T-helper 17 cell (primary cell): ENCODE measurements at regions not wholly inside any gene's neighbourhood (a gene's known extent, or its start where the extent isn't known, plus 50 kb on each side); places are given as distances from the start of the nearest gene placed in this dataset.
A peak's percentile ranks its signal among the peaks of the same experiment; 100 is the strongest.
"Not testable (repeated sequence)": the region's sequence is repeated elsewhere in the genome, so short reads cannot be mapped to it uniquely, and the experiment has no call there.

ENCODE experiments used
- ATAC-seq: fragments of 150-1000 bp; cut with Tn5 transposase; 2 replicates; pipeline ENCODE4 v1.10.0; 2021; ENCODE audit warnings: mild to moderate bottlenecking, moderate library complexity
- DNase-seq, 3 donors: peaks; one replicate each; pipeline versions ENCODE4 v3.0.0 to v3.0.0-alpha.2; 2020 to 2021
- H3K9me3 ChIP-seq: one replicate; pipeline ENCODE4 v1.7.0; 2013; ENCODE audit warnings: low read length, mild to moderate bottlenecking; ENCODE audit not compliant: control insufficient read depth, poor library complexity, severe bottlenecking
- H3K27ac Mint-ChIP-seq: one replicate; pipeline ENCODE4 v1.8.0; 2022; ENCODE audit warnings: mild to moderate bottlenecking, moderate library complexity, mixed read lengths
- H3K27me3 Mint-ChIP-seq: one replicate; pipeline ENCODE4 v1.8.0; 2022; ENCODE audit warnings: mixed read lengths
- H3K36me3 Mint-ChIP-seq: one replicate; pipeline ENCODE4 v1.8.0; 2022; ENCODE audit warnings: low read depth, mixed read lengths
- H3K4me1 Mint-ChIP-seq: one replicate; pipeline ENCODE4 v1.8.0; 2022; ENCODE audit warnings: mild to moderate bottlenecking, mixed read lengths
- H3K4me3 Mint-ChIP-seq: one replicate; pipeline ENCODE4 v1.8.0; 2022; ENCODE audit warnings: mild to moderate bottlenecking, moderate library complexity, mixed read lengths

DNA sequence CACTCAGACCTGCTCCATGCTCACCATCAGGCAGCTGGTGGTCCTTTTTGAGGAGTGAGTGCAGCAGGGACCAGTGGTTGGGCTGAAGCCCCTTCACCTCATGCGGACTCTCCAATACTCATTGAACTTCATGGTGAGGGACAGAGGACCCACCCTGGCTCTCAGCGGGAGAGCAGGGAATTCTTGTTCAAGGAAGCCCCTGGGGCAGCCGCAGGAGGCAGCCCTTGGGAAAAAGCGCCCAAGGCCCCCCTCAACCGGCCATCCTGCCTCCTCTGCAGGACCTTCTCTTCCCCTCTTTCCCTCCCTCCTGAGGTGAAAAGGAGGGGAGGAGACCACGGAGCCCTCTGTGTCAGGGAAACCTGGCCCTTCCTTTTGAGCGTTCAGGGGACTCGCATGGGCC lies 4510.9 kb upstream of the OR11H1 start:
- not testable (repeated sequence) for H3K27me3 Mint-ChIP-seq, H3K4me3 Mint-ChIP-seq, H3K36me3 Mint-ChIP-seq, H3K4me1 Mint-ChIP-seq, H3K9me3 ChIP-seq, DNase-seq, H3K27ac Mint-ChIP-seq
- peak; percentile 27 for ATAC-seq

DNA sequence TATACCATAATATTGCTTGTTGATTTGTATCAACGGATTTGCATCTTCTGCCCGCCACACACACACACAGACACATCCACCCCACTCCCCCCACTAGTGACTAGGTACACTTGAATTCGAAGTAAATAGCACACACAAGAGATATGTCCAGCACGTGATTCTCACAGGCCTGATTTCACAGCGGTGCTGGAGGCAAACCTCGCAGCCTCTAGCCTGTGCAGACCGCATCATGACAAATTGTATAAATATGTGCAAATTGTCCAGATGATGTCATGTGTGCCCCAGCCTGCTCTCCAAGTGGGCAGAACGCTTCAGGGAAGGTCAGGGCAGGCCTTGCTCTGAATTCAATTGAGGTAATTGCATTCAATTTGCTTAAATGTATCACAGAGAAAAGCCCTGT lies 4507.5 kb upstream of the OR11H1 start:
- peak; percentile 12 for ATAC-seq
- not testable (repeated sequence) for H3K4me3 Mint-ChIP-seq, H3K9me3 ChIP-seq, H3K27ac Mint-ChIP-seq, H3K36me3 Mint-ChIP-seq, DNase-seq, H3K4me1 Mint-ChIP-seq, H3K27me3 Mint-ChIP-seq

GRCh38 chr22:11026541-11026940 lies 4501.5 kb upstream of the OR11H1 start:
- ATAC-seq, H3K36me3 Mint-ChIP-seq, DNase-seq, H3K4me3 Mint-ChIP-seq, H3K27ac Mint-ChIP-seq, H3K9me3 ChIP-seq, H3K4me1 Mint-ChIP-seq, H3K27me3 Mint-ChIP-seq: not testable (repeated sequence)

DNA sequence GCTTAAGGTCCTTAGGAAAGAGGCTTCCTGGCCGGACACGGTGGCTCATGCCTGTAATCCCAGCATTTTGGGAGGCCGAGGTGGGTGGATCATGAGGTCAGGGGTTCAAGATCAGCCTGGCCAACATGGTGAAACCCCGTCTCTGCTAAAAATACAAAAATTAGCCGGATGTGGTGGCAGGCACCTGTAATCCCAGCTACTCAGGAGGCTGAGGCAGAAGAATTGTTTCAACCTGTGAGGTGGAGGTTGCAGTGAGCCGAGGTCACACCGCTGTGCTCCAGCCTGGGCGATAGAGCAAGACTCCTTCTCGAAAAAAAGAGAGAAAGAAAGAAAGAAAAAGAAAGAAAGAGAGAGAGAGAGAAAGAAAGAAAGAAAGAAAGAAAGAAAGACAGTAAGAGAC lies 4500.9 kb upstream of the OR11H1 start:
- not testable (repeated sequence) for H3K36me3 Mint-ChIP-seq, H3K4me3 Mint-ChIP-seq, H3K9me3 ChIP-seq, H3K27ac Mint-ChIP-seq, ATAC-seq, H3K4me1 Mint-ChIP-seq, H3K27me3 Mint-ChIP-seq, DNase-seq

DNA sequence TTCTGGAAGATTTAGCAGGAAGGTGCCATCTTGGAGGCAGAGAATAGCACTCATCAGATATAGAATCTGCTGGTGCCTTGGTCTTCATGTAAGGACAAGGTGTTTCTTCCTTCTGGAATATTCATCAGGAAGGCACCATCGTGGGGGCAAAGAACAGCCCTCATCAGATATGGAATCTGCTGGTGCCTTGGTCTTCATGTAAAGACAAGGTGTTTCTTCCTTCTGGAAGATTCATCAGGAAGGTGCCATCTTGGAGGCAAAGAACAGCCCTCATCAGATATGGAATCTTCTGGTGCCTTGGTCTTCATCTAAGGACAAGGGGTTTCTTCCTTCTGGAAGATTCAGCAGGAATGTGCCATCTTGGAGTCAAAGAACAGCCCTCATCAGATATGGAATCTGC lies 4500.5 kb upstream of the OR11H1 start:
- not testable (repeated sequence) for H3K4me1 Mint-ChIP-seq, H3K36me3 Mint-ChIP-seq, H3K27me3 Mint-ChIP-seq, H3K27ac Mint-ChIP-seq, H3K9me3 ChIP-seq, DNase-seq, ATAC-seq, H3K4me3 Mint-ChIP-seq

DNA sequence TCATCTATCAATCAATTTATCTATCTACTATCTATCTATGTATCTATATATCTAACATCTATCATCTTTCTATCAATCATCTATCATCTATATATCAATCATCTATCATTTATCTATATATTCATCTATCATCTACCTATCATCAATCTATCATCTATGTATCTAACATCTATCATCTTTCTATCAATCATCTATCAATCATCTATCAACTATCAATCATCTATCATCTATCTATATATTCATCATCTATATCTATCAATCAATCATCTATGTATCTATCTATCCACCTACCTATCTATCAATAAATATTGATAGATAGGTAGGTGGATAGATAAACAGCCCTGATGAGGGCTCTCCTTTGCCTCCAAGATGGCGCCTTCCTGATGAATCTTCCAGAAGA lies 4499.8 kb upstream of the OR11H1 start:
- not testable (repeated sequence) for ATAC-seq, H3K36me3 Mint-ChIP-seq, DNase-seq, H3K27ac Mint-ChIP-seq, H3K9me3 ChIP-seq, H3K27me3 Mint-ChIP-seq, H3K4me1 Mint-ChIP-seq, H3K4me3 Mint-ChIP-seq

DNA sequence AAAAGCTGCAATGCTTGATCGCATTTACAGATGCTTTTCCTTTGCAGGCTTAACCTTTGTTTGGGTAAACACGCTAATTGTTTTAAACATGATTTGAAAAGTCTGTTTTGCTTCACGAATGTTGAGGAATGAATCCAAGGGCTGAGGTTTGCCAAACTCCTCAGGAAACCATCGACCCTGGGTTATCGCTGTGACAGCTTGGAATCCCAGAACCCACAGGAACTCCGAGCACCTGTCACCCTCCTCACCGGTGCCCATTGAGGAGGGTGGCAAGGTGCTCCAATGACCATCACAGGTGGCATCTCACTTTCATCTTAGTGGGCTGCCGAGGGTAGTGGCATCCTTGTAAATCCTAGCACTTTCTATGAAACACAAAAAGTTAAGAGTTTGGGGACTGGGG lies 4498.5 kb upstream of the OR11H1 start:
- H3K36me3 Mint-ChIP-seq, result not testable (repeated sequence)

GRCh38 chr22:11029967-11030366 lies 4498.0 kb upstream of the OR11H1 start:
- not testable (repeated sequence) for ATAC-seq, H3K4me1 Mint-ChIP-seq, H3K36me3 Mint-ChIP-seq, H3K9me3 ChIP-seq, H3K27me3 Mint-ChIP-seq, H3K27ac Mint-ChIP-seq, DNase-seq, H3K4me3 Mint-ChIP-seq

More for the DNA sequence above, 4498.5 kb upstream of the OR11H1 start:
- ATAC-seq, H3K4me1 Mint-ChIP-seq, H3K27ac Mint-ChIP-seq, H3K4me3 Mint-ChIP-seq, H3K9me3 ChIP-seq, DNase-seq, H3K27me3 Mint-ChIP-seq: not testable (repeated sequence)

GRCh38 chr22:11030571-11031410 lies 4497.2 kb upstream of the OR11H1 start:
- H3K27me3 Mint-ChIP-seq, H3K9me3 ChIP-seq, H3K36me3 Mint-ChIP-seq, H3K4me3 Mint-ChIP-seq, H3K4me1 Mint-ChIP-seq, H3K27ac Mint-ChIP-seq, DNase-seq, ATAC-seq: not testable (repeated sequence)

DNA sequence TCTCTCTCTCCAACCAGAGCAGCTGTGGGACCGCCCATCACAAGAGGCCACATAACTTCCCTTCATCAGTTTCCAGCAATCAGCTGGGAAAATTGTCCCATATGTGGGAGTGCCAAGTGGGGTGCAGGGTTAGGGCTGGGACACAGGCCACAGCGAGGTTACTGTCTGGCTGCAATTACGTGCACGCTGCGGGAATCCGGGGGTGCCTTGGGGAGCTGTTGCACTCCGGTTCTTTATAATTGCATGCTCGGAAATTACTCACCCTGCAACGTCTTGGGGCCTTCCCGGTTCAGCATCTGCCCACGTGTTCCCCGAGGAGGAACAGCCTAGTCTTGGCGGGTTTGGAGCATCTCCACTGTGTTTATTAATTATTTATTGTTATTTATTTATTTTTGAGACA lies 4495.9 kb upstream of the OR11H1 start:
- not testable (repeated sequence) for H3K27me3 Mint-ChIP-seq, ATAC-seq, H3K4me1 Mint-ChIP-seq, DNase-seq, H3K36me3 Mint-ChIP-seq, H3K27ac Mint-ChIP-seq, H3K4me3 Mint-ChIP-seq, H3K9me3 ChIP-seq

DNA sequence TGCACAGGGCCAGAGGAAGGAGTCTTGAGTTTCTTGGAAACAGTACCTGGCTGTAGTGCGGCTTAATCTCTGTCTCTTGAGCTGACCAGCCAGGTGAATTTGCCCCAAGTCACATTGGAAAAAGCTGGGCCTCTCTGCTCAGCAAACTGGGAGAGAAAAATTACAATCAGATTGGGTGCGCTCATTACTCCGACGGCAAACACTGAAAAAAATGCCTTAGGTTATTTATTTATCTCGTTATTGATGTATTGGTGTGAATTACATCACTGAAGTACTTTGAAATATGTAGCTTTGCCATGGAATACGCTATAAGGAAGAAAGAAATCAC lies 4493.4 kb upstream of the OR11H1 start:
- ATAC-seq, H3K4me3 Mint-ChIP-seq, H3K9me3 ChIP-seq, H3K27ac Mint-ChIP-seq, H3K4me1 Mint-ChIP-seq, H3K27me3 Mint-ChIP-seq, DNase-seq, H3K36me3 Mint-ChIP-seq: not testable (repeated sequence)

DNA sequence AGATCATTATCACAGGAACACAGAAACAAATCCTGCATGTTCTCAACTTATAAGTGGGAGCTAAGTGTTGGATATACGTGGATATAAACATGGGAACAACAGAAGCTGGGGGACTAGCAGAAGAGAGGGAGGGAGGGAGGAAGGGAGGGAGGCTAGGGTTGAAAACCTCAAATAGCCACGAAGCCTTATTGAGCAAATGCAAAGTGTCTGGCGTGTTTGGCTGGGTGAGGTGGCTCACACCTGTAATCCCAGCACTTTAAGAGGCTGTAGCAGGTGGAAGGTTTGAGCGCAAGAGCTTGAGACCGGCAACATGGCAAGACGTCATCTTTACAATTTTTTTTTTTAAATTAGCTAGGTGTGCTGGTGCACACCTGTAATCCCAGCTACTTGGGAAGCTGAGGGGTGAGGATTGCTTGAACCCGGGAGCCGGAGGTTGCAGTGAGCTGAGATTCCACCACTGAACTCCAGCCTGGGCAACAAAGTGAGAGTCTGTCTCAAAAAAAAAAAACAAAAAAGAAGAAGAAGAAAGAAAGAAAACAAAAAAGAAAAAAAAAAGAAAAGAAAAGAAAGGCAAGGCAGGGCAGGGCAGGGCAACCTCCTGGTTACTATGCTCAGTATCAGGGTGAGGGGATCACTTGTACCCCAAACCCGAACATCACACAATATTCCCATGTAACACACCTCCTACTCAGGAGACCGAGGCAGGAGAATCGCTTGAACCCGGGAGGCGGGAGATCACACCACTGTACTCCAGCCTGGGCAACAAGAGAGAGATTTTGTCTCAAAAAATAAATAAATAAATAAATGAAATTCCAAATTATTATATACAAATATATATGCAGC lies 4492.7 kb upstream of the OR11H1 start:
- H3K9me3 ChIP-seq, DNase-seq, H3K4me3 Mint-ChIP-seq, H3K36me3 Mint-ChIP-seq, H3K27ac Mint-ChIP-seq, H3K4me1 Mint-ChIP-seq, H3K27me3 Mint-ChIP-seq, ATAC-seq: not testable (repeated sequence)

GRCh38 chr22:11037314-11037713 lies 4490.7 kb upstream of the OR11H1 start:
- not testable (repeated sequence) for H3K27ac Mint-ChIP-seq, H3K27me3 Mint-ChIP-seq

GRCh38 chr22:11037814-11038213 lies 4490.2 kb upstream of the OR11H1 start:
- not testable (repeated sequence) for H3K27ac Mint-ChIP-seq, H3K36me3 Mint-ChIP-seq, H3K4me1 Mint-ChIP-seq, H3K9me3 ChIP-seq, H3K27me3 Mint-ChIP-seq, ATAC-seq, H3K4me3 Mint-ChIP-seq, DNase-seq

More at GRCh38 chr22:11037314-11037713, 4490.7 kb upstream of the OR11H1 start:
- not testable (repeated sequence) for H3K36me3 Mint-ChIP-seq, H3K4me1 Mint-ChIP-seq, H3K4me3 Mint-ChIP-seq, DNase-seq, ATAC-seq, H3K9me3 ChIP-seq
